GM13976 (cell line): ENCODE measurements at regions not wholly inside any gene's neighbourhood (a gene's known extent, or its start where the extent isn't known, plus 50 kb on each side); places are given as distances from the start of the nearest gene placed in this dataset.

Experiments
- DNase-seq: peaks from one replicate; pipeline ENCODE4 v3.0.0; 2012; ENCODE audit warnings: low spot score
- CTCF ChIP-seq: IDR thresholded peaks from 2 replicates; pipeline ENCODE4 v1.5.1; 2012; ENCODE audit warnings: borderline replicate concordance, mild to moderate bottlenecking; ENCODE audit not compliant: insufficient read depth; ENCODE audit errors: extremely low read depth, missing control alignments, control extremely low read depth
- in situ Hi-C: fragments of 300-500 bp; cut with MboI; formaldehyde crosslinking; loops from one replicate; pipeline ENCODE4 v1.12.0; 2022; ENCODE audit warnings: low sequenced_read_pairs, mixed read lengths, inconsistent platforms; ENCODE audit not compliant: unreplicated experiment

- in situ Hi-C loops: no loop called here
- TF ChIP-seq CTCF: no peak
- no peak for DNase-seq
These were observed 229.4 kb downstream of the PTPRU start for GRCh38 chr1:29465755-29466154.

GRCh38 chr1:29462096-29462495, 225.8 kb downstream of the PTPRU start:
- in situ Hi-C loops: no loop called here

GRCh38 chr1:29461115-29461739, 224.9 kb downstream of the PTPRU start:
- no peak for TF ChIP-seq CTCF
- DNase-seq: no peak
- in situ Hi-C loops: no loop called here

More at GRCh38 chr1:29462096-29462495, 225.8 kb downstream of the PTPRU start:
- no peak for TF ChIP-seq CTCF
- no peak for DNase-seq

GRCh38 chr1:29460694-29461093, 224.4 kb downstream of the PTPRU start:
- in situ Hi-C loops: no loop called here
- no peak for TF ChIP-seq CTCF
- DNase-seq: no peak

GRCh38 chr1:29460041-29460610, 223.8 kb downstream of the PTPRU start:
- in situ Hi-C loops: no loop called here
- no peak for TF ChIP-seq CTCF
- DNase-seq: no peak

GRCh38 chr1:29459620-29459945, 223.3 kb downstream of the PTPRU start:
- TF ChIP-seq CTCF: no peak
- in situ Hi-C loops: no loop called here
- no peak for DNase-seq
